Hematopoietic multipotent progenitor cell treated with erythropoietin and hydrocortisone succinate and interleukin-3 and kit ligand, for 6 days (in vitro differentiated cells): ENCODE measurements at regions not wholly inside any gene's neighbourhood (a gene's known extent, or its start where the extent isn't known, plus 50 kb on each side); places are given as distances from the start of the nearest gene placed in this dataset.

Source experiments
- DNase-seq: peaks from one replicate; pipeline ENCODE4 v3.0.0-alpha.2; 2015

DNA sequence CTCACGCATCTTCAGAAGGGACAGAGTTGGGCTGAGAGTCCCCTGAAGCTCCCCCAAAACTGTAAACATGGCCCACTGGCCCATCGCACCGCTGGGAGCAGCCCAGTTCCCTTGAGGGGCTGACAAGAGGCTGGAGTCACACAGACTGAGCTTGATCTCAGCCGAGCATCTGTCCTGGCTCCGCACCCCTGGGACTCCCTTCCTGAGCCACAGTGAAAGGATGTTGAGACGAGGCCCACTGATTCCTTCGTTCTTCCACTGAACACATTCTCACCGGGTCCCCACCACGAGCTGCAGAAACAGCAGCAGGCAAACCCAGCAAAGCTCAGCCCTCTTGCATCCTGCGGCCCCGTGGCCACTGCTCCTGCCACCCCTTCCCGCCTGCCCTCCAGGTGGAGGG lies 145.9 kb upstream of the CIBAR2 start:
- DNase-seq = no peak

GRCh38 chr16:85258629-85259028 lies 146.4 kb upstream of the CIBAR2 start:
- peak; percentile 20 for DNase-seq

DNA sequence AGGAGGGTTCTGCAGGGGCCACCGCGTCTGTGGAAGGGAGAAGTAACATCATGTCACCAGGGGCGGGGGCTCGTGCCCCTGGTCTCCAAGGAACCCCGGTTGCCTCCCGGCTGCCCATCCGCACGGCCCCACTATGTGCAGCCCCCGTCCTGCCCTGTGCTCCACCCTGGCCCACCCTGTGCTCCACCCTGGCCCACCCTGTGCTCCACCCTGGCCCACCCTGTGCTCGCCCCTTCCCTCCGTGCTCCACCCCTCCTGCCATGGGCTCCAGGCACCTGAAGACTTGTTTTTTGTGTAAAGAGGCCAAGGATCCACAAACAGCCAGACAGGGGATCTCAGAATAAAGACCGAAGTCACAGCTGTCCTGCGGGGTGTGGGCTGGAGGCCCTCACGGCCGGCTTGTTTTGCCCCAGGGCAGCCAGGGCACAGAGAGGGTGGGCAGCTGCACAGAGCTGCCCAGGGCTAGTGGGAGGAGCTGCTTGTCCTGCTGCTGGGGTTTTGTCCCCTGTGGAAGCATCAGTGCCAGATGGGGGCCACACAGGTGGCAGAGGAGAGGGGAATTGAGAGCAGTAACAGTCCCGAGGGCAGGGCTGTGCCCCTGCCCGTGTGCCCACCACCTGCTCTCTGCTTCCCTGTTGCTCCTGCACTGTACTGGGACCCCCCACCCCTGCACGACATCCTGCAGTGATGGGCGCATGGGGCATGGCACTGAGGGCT lies 147.0 kb upstream of the CIBAR2 start:
- no peak for DNase-seq

GRCh38 chr16:85259832-85260167 lies 147.5 kb upstream of the CIBAR2 start:
- no peak for DNase-seq

GRCh38 chr16:85261204-85261603 lies 148.9 kb upstream of the CIBAR2 start:
- no peak for DNase-seq

DNA sequence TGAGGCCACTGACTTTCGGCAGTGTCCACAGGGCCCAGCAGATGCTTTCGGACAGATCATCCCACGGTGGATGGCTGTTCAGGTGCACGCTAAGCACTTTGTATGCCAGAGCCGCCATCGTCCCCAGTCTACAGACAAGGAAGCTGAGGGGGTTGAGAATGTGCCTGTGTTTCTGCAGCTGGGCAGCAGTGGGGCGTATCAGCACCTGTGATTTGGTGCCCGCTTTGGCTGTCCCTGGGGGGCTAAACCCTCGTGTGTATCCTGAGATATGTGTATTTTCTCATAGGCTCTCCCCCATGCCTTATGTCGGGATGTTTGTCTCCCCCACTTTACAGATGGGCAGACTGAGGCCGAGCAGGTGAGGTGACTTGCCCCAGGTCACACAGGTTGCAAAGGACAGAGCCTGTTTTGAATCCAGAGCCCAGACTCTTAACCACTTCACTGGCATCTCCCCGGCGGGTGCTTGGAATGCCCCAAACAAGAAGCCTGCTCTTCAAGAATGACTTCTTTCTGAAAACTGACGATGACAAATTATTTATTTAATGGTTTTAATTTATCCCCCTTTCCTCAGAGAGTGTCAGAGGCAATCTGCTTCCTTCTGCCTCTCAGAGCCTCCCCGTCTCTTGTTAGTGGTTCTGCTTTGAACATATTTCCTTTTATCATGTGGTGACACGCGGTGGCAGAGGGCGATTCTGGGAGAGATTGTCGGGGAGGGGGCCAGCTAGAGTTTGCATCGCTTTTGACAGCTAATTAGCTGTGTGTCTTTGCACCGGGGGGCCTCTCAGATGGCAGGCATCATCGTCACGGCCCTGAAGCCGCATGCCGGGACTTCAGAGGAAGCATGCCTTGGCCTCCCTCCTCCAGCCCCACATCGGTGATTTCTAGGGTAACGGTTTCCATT lies 149.6 kb upstream of the CIBAR2 start:
- peak; percentile 75 for DNase-seq

DNA sequence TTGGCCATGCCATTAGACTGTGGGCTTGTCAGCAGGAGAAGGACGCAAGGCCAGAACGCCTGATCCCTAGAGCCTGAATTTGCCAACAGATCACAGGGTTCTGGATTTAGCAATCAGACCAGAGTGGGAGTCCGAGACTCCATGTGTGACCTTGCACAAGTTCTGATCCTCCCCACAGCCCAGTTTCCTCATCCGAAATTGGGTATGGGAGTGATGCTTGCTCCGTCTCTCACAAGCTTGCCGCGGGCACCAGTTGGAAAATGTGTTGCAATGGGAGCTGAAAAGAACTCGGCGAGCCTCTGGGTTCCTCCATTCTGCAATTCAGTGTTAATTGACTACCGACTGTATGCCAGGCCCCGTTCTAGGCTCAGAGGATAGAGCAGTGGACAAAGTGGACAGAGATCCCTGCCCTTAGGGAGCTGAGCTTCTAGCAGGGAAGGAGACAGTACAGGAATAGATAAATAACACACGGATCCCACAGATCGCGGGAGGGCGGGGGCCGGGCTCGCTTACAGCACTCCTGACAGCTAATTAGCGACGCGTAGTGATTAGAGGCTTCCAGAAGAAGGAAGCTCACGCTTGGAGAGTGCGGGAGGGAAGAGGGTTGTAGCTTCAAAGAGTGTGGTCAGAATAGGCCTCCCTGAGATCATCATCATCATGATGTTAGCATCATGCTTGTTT lies 150.4 kb upstream of the CIBAR2 start:
- no peak for DNase-seq

DNA sequence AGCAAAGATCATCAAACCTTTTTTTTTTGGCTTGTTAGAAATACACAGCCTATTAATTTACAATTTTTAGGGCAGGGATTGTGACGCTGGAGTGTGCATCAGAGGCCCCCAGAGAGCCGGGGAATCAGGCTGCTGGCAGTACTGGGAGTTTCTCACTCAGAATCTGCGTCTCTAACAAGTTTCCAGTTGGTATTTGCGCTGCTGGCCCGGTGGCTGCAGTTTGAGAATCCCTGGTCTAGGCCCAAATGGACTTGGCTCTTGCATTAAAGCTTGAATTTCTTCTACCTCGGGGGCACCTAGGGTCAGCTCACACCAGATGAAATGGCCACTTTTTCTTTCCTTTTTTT lies 150.9 kb upstream of the CIBAR2 start:
- no peak for DNase-seq

DNA sequence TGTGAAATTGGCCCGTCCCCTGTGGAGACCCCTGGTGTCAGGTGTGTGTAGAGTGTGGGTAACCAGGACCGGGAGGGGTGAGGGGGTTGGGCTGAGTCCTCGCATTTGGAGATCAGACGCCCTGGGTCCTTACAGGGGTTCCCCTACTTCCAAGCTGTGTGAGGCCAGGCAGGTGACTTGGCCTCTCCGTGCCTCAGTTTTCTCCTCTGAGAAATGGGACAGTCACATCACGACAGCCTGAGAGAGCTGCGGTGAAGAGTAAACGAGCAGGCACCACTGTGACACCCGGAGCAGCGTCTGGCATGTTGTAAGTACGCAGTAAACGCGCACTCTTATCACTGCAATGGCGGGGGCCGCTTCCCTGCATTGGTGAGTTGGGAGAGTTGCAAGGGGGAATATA lies 152.5 kb upstream of the CIBAR2 start:
- DNase-seq = no peak

DNA sequence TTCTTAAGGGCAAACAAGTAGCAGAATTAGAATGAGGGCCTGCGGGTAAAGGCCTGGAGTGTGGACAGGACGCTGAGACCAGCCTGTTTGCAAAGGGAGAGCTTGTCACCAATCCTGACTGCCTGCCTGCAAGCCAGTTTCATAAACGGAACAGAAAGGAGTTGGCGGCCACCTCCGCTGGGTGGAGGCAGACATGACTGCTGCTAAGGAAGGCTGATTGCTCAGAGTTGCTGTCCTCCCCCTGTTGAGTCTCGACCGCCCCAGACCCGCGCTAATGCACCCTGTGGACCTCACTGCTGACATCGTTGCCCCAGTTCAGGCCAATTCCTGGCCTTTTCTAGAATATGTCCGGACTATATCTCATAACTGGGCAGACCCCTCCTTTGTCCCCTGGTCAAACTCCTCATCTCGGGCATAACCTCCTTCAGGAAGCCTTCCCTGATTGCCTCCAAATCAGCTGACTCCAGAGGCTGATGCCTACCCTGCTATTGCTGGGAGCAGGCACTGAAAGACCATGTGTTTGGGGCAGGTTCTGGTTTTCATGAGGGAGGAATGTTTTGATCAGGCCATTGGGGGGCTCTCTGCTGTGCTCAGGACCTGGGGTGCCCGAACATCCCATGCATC lies 153.0 kb upstream of the CIBAR2 start:
- DNase-seq = no peak

DNA sequence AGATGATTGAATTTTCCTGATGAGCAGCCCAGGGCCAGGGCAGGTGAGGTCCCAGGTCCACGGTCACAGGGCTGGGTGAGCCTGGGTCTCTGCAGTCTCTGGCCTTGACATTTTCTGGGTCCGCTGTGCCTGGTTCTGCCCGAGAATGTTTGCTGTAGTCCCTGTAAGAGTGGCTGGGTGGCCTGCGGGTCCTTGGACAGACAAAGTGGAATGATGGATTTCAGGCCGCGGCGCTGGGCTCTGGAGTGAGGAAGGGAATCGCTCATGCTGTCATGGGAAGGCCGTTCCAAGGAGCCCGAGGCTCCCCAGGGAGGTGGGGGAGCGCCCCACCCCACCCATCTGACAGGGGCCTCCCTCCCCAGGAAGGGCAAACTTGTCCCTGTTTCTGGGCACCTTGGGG lies 153.5 kb upstream of the CIBAR2 start:
- DNase-seq = no peak

DNA sequence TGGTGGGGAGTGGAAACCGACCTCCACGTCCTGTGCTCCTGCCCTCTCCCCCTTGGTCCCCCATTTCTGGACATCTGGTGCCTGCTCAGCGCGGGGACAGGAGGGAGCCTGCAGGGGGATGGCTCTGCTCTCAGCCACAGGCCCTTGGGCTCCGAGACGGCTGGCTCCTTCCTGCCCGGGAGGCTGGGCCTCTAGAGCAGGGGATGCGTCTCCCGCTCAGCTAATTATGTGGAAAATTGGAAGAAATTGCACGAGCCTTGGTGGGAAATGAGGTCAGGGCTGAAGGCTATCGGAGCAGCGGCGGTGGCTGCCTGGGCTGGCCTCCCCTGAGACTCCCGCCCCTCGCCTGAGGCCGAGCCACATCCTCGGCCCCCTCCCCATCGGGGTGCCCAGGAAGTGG lies 154.6 kb upstream of the CIBAR2 start:
- DNase-seq = no peak

DNA sequence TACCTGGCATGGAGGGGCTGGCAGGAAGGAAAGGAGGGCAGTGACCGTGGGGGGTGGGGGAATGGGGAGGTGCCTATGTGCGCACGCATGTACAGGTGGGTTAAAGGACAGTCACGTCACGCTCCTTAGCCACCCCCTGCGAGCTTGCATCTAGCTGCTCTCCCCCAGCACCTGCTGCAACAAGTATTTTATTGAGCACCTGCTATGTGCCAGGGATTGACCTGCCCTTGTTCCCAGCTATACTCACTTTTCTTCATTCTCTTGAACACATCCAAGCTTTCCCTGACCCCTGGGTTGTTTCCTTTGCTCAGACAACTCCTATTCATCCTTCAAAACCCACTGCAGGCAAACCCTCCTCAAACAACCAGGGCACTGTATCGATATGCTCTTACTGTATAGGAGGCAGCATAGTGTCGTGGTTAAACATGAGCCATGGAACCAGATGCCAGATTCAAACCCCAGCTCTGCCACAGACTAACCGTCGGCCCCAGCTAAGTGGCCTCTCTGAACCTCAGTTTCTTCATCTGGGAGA lies 155.2 kb upstream of the CIBAR2 start:
- no peak for DNase-seq

DNA sequence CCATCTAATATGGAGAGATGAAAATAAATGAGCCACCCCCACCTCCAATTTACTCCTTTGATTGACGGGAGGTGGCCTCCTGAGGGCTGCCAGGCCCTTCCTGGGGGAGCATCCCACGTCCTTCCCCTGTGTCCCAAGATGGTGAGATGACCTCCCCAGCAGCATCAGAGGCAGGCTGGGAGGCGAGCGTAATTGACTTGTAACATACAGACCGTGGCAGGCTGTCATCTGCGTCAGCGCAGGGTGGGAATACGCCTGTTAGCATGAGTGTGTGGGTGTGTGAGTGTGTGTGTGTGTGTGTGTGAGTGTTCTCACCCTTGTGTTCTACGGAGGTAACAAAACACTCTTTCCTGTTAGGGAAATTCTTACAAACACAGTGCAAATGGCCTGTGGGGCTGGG lies 156.9 kb upstream of the CIBAR2 start:
- DNase-seq = no peak

- no peak for DNase-seq
Measured at GRCh38 chr16:85270374-85270773, 158.1 kb upstream of the CIBAR2 start.

DNA sequence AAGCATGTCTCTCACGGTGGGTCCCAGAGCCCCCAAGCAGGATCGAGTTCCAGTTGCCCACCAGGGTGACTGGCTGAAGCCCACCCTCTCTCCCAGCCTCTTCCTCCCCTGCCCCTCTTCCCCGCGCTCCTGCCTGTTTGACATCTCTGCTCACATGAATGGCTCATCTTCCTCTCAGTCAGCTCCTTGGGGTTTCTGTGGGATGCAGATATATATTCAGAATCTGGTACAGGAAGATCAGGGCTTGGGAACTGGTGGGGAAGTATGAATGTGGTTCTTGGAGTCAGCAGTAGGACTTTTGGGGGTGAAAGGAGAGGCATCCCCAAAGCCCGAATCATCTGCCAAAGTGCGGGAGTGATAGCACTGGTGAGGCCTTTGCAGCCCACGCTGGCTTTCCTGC lies 158.9 kb upstream of the CIBAR2 start:
- DNase-seq = no peak

DNA sequence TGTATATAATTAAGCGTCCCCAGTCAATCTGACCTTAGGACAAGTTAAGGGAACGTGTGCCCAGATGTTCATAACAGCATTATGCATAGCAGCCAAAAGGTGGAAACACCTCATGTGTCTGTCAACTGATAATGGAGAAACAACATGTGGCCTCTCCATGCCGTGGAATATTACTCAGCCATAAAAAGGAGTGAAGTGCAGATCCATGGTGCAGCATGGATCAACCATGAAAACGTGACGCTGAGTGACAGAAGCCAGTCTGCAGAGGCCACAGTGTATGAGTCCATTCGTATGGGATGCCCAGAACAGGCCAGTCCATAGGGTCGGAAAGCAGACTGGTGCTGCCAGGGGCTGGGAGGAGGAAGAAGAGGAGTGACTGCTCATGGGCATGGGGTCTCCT lies 161.0 kb upstream of the CIBAR2 start:
- DNase-seq = no peak

GRCh38 chr16:85274501-85274900 lies 162.2 kb upstream of the CIBAR2 start:
- DNase-seq = no peak

DNA sequence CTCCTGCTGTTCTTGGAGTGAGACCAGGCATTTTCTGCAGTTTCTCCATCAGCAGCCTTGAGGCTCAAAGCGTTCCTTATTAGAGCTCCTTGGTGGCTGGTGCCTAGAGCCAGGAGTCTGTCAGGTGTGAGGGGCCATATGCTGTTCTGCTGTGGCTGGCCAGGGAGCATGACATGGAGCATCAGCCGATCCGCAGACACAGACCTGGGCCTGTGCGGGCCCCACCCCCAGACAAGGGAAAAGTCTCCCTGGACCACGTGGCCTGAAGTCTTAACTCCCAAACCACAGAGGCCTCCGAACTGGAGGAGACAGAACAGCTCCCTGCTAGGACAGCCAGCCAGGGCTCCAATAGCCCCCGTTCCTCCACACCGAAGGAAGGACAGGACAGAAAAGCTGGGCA lies 162.7 kb upstream of the CIBAR2 start:
- DNase-seq = no peak

DNA sequence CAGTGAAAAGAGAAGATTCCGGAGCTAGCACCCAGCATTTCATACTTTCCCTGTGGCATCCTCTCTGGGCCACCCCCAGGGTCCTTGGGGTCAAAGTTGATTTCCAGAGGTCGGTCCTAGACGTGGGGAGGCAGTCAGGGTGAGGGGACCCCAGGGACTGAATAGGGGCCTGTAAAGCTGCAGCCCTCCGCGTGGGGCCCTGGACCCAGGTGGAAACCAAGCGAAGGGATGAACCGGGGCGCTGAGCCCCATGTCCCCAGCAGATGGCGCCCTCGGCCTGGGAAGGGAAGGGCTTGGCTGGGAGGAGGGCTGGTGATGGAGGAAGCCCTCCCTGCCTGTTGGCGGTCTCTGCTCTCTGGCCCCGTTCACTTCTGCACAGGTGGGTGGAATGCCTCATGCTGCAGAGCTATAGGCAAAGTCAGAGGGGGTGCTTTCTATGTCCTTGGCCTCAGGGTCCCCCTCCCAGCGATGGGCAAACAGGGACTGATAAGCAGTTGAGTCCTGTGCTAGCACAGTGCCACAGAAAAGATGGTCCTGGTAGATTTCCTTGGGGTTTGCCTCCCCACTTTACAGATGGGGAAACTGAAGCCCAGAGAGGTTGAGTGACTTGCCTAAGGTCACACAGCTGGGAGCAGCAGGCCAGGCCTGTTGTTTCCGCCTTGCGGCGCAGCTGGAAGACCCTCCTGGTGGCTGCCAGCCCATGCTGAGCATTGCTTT lies 163.4 kb upstream of the CIBAR2 start:
- DNase-seq = peak; percentile 83

DNA sequence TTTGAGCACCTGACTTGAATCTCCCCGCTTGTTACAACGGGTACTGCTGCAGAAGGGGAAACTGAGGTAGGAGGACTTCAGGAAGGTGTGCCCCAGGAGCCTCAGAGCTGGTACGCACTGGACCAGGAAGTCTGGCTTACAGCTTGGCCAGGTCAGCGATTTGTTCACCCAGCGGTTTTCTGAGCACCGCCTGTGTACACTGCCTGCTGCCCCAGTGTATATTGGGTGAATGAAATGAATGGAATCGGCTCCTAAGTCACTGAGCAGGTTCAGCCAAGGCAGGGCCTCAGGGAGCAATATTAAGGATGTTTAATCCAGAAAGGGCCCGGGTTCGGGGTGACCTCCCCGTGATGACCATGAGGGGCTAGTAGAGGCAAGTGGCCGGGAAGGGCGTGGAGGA lies 164.0 kb upstream of the CIBAR2 start:
- no peak for DNase-seq

DNA sequence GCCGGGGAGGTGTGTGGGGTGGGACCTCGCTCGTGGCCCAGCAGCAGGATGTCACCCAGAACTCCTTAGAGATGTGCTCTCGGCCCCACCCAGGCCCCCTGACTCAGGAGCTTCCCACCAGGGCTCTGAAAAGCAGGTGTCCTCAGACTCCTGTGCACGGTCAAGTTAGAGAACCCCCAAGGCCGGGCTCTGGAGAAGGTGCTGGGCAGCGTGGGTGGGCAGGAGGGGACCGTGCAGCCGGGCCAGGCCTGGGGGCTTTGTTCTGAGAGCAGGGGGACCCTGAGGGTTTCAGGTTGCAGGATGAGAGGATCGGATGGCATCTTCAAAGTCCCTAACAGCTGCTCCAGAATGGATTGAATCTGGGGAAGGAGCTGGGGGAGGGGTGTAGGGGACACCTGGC lies 164.4 kb upstream of the CIBAR2 start:
- no peak for DNase-seq

- no peak for DNase-seq
Measured at GRCh38 chr16:85278839-85279238, 166.6 kb upstream of the CIBAR2 start.
